Erythroblast (primary cell): ENCODE measurements at regions not wholly inside any gene's neighbourhood (a gene's known extent, or its start where the extent isn't known, plus 50 kb on each side); places are given as distances from the start of the nearest gene placed in this dataset.

Experiments used
- DNase-seq, 2 experiments: peaks; one replicate each; lab custom pipeline; 2025; lab: John Stamatoyannopoulos, UW
- GATA1 ChIP-seq: IDR thresholded peaks from 2 replicates; pipeline ENCODE4 v1.6.1; 2011; ENCODE audit warnings: low read depth, mild to moderate bottlenecking, control low read depth, low read length, moderate library complexity
- POLR2A ChIP-seq: IDR thresholded peaks from 2 replicates; pipeline ENCODE4 v1.6.1; 2011; ENCODE audit warnings: mild to moderate bottlenecking, low read length

DNA sequence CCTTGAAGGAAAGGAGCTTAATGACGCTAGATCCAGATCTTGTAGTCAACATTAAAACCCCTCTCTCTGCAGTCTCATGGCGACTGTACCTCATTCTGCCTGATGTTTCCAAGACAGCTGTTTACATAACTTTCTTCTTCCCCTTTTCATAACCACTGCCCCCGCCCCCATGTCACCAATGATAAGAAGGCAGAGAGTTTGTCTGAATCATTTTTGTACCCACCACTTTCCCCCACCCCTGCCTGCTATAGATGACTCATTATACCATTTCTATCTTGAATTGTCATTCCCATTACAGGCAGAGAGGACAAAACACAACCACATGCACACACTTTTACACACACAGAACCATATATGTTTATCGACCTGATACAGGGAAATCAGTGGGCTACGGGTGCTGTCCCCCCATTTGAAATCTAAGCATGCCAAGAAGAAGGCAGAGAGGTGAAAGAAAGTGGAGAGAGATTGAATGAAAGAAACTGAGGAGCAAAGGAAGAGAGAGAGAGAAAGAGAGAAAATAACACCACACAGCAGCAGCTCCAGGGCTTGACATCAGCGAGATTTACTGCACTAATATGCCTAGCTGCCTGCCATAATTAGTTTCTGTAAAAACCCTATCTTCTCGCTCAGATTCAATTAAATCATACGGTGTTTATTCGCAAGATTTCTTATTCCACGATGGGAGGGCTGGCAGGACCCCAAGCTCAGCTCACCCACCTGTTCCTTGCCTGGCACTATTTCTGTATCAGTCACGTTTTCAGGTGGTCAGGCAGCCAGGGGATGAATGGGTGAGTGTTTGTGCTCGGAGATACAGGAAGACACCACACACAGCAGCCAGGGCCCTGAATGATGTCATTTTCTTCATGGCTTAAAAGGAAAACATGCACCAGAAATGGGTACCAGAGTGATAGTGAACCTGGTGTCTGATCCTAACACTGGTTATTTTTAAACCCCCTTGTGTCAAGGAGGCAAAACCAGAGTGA is 114.3 kb upstream of the SERP2 start:
- peak; percentile 40 for TF ChIP-seq POLR2A
- no peak for TF ChIP-seq GATA1
- peak; percentile 74 to 81 for DNase-seq

DNA sequence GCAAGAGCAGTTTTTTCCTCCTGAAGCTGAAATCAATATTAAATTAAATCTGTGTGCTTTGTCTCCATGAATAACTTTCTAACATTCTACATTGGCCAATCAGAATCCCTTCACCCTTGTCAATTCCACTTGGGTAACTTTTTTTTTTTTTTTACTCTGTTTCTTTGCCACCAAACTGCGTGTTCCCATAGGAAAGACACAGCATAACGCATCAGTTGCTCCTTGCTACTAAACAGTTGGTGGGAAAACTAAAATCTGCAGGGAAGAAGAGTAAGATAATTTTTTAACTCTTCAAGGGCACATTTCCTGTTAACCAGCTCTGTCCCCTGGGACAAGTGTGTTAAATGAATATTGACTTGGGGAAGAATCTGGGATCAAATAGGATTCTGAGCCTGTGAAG is 113.3 kb upstream of the SERP2 start:
- no peak for TF ChIP-seq GATA1
- no peak for TF ChIP-seq POLR2A
- DNase-seq, result no peak

DNA sequence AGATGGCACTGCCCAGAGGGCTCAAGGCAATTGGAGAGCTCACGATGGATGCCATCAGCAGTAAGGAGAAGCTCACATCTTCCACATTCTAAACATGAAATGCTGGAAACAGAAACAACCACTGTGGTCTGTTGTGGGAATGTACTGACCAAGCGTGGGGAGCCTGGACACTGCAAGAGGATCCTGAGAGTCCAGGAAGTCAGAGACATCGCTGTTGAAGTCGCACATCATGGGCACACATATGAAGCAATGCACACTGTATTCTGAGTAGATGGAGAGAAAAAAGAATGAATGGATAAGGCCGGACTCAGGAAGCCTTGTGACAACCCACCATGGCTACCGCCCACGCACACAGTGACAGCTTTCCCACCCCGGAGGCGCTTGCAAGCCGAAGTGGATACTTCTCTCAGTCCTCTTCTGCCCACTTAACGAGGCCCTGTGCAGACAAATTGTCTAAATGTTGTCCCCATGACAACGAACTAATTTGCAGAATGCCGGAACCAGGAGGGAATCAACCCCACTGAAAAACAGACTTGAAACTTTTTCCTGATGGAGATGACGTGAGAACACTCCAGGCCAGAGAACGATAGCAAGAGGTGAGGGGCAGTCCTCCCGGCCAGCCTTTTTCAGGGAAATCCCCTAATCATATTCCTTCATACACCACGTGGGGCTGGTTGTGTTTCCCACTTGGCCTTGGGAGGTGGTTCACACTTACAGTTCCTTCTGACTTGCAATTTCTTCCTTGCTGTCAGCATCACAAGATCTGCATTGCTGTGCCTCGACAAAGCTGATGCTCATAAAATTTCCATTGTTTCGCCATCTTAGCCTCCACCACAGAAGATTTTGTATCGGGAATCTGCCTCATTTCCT is 109.6 kb upstream of the SERP2 start:
- no peak for DNase-seq
- TF ChIP-seq GATA1 (no peak), POLR2A (no peak)

DNA sequence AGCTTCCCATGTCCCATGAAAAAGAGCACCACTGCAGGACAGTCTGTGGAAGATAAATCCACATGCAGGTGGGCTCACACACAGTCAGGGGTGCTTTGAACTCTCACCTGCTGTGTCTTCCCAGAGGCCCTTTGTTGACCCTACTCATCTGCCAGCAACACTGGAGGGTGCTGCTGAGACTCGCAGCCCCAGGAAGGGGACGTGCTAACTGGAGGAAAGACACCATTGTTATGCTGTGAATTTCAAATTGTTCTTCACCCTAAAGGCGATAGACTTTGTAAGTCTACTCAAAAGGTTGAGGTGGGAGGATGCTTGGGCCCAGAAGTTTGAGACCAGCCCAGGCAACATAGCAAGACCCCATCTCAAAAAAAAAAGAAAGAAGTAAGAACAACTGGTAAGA is 107.3 kb upstream of the SERP2 start:
- no peak for TF ChIP-seq POLR2A
- no peak for TF ChIP-seq GATA1

DNA sequence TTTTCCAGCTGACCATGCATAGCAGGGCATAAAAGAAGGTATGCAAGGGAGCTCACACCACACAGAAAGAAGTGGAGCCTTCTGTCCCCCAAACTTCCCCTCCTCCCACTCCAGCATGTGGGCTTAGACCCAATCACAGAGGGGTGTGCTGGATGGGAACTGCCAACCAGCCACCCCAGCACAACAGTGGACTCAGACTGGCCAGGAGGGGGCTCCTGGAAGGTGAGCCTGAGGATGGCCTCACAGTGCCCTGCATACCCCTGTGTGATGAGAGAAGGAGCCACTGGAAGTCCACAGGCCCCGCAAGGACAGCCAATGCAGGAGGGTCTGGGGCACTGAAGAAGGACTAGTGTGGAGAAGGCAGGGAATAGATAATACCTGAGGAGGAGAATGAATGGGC is 106.9 kb upstream of the SERP2 start:
- DNase-seq, result no peak
- TF ChIP-seq GATA1, result no peak

More for the DNA sequence above, 107.3 kb upstream of the SERP2 start:
- no peak for DNase-seq

DNA sequence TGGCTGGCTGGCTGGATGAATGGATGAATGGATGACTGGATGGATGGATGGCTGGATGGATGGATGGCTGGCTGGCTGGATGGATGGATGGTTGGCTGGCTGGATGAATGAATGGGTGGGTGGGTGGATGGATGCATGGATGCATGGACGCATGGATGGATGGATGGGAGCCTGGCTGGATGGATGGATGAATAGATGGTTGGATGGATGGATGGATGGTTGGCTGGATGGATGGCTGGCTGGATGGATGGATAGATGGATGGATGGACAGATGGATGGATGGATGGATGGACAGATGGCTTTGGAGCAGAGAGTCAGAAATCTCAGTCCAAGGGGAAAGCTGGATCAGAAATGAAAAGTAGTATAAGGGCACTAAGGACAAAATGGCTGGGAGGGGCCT is 106.4 kb upstream of the SERP2 start:
- DNase-seq, result no peak
- TF ChIP-seq GATA1 (no peak), POLR2A (no peak)

DNA sequence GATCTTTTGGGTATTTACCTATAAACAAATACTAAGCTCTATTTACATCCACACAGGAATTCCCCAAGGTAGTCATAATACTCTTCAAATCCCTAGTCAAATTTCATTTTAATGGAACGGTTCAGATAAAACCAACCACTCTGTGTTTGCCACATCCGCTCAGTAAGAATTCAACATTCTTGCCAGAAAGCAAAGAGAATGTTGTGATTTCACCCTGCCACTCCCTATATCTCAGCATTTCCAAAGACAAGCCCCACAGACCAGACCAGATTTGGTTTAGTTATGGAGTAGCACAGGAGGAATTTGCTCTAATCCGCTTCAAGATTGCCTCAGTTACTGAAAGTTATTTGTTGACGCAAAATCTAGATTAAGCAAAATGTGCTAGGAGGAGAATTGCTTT is 105.6 kb upstream of the SERP2 start:
- no peak for DNase-seq
- TF ChIP-seq GATA1, result no peak
- TF ChIP-seq POLR2A, result no peak

DNA sequence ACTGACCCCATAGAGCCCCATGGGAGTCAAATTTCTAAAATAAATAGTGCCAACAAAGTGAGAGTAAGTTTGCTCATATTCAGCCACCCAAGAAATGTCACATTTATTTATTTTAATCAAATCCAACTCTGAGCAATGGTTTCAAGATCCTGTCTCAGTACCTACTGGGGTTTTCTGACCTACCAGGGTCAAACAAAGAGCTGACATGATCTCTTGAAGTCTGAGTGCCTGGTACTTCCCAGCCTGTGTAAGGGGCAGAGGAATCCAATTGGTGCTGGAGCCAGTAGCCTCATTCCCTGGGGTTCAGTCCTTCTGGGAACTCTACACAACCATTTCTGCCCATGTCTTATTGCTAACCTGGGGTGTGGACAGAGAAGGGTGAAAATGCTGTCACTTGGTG is 104.6 kb upstream of the SERP2 start:
- TF ChIP-seq GATA1 (no peak), POLR2A (no peak)
- DNase-seq, result no peak

DNA sequence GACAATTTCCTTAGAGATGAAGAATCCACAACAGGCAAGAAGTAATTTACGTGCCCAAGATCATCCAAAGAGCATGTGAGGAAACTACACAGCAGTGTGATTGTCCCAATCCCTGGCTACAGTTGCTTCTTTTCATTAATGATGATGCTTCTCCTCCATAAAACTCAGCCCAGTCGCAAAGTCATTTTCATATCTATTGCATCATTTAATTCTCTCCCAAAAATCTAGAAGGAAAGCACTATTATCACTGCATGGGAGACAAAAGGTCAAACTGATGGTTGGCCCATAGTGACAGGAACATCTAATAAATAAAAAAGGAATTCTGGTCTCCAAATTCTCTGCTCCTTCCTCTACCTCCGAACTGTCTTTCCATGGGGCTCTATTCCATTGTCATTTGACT is 103.5 kb upstream of the SERP2 start:
- TF ChIP-seq GATA1 (no peak), POLR2A (no peak)
- DNase-seq, result no peak

DNA sequence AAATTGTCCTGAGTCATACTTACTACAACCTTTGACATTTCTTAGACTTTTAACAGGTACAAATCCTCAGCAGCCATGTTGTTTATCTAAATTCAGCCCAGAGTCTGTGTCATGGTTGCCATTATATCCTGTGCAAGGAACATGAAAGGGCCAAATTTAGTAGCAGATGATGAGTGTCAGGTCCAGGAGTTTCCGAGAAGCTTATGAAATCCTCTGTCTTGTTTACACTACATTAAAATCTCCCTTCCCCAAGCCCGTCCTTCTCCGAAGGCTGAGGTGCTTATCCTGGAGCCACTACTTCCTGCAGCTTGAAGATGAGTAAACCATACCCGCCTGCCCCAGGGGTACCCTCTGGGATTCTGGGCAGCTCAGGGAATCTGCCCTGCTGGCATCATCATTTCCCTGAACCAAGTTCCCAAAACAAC is 102.6 kb upstream of the SERP2 start:
- TF ChIP-seq POLR2A (no peak), GATA1 (no peak)
- DNase-seq, result no peak

DNA sequence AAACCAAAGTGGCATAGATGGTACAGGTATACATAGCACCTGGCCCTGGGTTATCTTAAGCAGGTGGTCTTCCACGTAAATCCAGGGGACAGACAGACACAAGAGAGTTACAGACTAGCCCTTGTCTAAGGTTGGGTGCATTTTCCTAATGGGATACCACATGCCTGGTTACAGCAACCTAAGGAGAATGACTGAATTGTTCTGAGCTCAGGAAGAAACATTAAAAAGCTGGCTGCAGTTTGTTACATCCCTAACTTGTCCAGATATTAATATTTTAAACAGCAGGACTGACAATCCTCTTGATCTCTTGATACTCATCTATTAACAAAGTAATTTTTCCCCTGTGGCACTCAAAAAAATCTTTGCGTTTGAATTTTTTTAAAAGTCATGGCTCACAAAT is 102.2 kb upstream of the SERP2 start:
- TF ChIP-seq GATA1 (no peak), POLR2A (no peak)
- DNase-seq, result no peak

DNA sequence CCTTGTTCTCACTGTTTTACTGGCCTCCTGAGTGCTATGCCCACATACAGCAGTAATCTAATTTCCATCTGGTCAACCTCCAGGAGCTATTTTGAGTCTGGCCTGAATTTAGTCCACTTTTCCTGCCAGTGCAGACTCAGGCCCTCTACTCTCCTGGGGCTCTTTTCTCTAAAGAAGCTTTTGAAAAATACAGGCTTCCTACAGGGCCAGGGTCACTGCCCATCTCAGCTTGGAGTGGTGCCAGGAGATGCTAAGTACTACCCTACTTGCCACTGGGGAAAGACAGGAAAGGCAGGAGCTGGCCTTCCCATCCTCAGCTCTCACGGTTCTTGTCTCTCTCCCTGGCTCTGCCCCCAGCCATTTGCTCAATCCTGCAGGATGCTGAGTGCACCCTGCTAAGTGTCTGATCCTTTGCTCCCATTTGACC is 101.7 kb upstream of the SERP2 start:
- TF ChIP-seq GATA1 (no peak), POLR2A (no peak)
- no peak for DNase-seq

DNA sequence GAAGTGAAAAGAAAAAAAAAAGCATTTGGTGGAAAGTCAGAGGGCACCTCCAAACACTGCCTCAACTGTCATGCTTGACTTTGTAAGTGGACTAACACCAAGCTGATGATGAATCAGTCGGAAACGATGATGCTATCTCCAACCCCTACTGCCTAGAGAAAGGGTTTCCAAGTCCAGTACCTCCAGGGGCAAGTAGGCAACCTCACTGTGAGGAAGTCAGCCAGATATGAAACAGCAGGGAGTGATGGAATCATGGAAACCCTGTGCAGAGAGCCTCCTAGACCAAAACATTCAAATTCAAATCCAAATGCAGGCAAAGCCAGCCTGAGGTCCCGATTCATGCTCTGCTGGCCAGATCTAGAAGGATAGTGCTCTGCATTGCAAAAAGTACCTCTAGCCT is 100.9 kb upstream of the SERP2 start:
- DNase-seq, result no peak
- TF ChIP-seq GATA1, result no peak
- TF ChIP-seq POLR2A, result no peak

DNA sequence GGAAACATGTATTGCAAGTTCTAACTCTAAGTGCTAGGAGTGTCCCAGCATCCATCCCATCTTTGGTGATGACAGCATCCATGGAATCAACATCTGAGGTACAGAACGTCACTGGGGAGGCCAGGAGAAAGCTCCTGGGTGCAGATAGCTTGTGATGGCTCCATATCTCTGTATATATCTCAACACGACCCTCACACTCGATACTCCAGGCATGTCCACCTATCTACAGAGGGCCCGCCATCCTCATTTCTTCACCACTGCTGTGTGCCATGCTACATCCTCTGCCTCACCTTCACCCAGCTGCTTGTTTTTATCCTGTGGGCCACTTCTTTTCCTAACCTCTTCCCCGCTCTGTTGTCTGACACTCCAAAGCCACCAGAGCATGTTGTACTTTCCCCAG is 100.4 kb upstream of the SERP2 start:
- no peak for DNase-seq
- TF ChIP-seq POLR2A (no peak), GATA1 (no peak)
